Ascending aorta (tissue), 2 donors: ENCODE measurements at regions not wholly inside any gene's neighbourhood (a gene's known extent, or its start where the extent isn't known, plus 50 kb on each side); places are given as distances from the start of the nearest gene placed in this dataset.

Experiments used
- DNase-seq, 2 donors: peaks; one replicate each; pipeline ENCODE4 v3.0.0-alpha.2; 2019; ENCODE audit warnings: low spot score in 2 of 2
- H3K27ac ChIP-seq, 2 donors: fragments of 200-600 bp; sonication (generic); one replicate each; pipeline ENCODE4 v1.5.1; 2016 to 2017; ENCODE audit warnings: mild to moderate bottlenecking in 1 of 2
- H3K27me3 ChIP-seq: fragments of 200-600 bp; sonication (generic); one replicate; pipeline ENCODE4 v1.5.1; 2017
- H3K36me3 ChIP-seq, 2 donors: fragments of 200-600 bp; sonication (generic); one replicate each; pipeline ENCODE4 v1.5.1; 2016
- H3K4me1 ChIP-seq, 2 donors: fragments of 200-600 bp; sonication (generic); one replicate each; pipeline ENCODE4 v1.5.1; 2016 to 2017; ENCODE audit warnings: mild to moderate bottlenecking in 1 of 2
- H3K4me3 ChIP-seq, 2 donors: fragments of 200-600 bp; sonication (generic); one replicate each; pipeline ENCODE4 v1.5.1; 2016 to 2017; ENCODE audit warnings: mild to moderate bottlenecking in 1 of 2
- H3K9me3 ChIP-seq, 2 donors: fragments of 200-600 bp; sonication (generic); one replicate each; pipeline ENCODE4 v1.5.1; 2016
- intact Hi-C: fragments of 100-400 bp; cut with DNase I; formaldehyde crosslinking; loops from one replicate; pipeline ENCODE4 v1.15.1; 2023
- TF ChIP-seq, protein P1 (sequence below), 3 experiments: fragments of 200-600 bp in 2 of 3; fragments of 450-650 bp in 1 of 3; sonication (generic) in 2 of 3; IDR thresholded peaks; one replicate each; pipeline ENCODE4 v1.5.1; 2016 to 2019; ENCODE audit warnings: antibody characterized with exemption in 3 of 3, mild to moderate bottlenecking in 1 of 3, moderate library complexity in 1 of 3

DNA sequence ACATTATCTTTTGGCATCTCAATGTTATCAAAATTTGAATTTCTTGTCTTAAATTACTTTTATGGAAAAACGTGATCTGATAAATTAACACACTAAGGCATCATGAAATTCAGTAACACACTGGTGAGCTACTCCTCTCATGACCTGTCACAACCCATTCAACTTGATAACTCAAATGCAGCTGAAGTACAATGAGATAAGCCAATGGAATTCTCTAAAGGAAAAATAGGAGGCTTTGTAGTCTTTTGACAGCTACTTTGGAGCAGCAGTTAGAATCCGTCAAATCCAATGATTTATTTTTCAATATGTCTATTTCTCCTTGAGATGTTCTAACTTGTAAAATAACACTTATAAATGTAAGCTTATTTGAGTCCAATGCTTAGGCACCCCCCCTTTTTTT is 1029.4 kb downstream of the TRHDE start:
- Histone ChIP-seq H3K9me3 (no peaks in the 10 kb centered on the region), H3K4me1 (no peaks in the 10 kb centered on the region), H3K27me3 (no peaks in the 10 kb centered on the region), H3K36me3 (no peaks in the 10 kb centered on the region), H3K27ac (no peak overlapping the region), H3K4me3 (no peak overlapping the region)
- intact Hi-C loops = no loop called here
- DNase-seq = no peak
- TF ChIP-seq, protein P1, sequence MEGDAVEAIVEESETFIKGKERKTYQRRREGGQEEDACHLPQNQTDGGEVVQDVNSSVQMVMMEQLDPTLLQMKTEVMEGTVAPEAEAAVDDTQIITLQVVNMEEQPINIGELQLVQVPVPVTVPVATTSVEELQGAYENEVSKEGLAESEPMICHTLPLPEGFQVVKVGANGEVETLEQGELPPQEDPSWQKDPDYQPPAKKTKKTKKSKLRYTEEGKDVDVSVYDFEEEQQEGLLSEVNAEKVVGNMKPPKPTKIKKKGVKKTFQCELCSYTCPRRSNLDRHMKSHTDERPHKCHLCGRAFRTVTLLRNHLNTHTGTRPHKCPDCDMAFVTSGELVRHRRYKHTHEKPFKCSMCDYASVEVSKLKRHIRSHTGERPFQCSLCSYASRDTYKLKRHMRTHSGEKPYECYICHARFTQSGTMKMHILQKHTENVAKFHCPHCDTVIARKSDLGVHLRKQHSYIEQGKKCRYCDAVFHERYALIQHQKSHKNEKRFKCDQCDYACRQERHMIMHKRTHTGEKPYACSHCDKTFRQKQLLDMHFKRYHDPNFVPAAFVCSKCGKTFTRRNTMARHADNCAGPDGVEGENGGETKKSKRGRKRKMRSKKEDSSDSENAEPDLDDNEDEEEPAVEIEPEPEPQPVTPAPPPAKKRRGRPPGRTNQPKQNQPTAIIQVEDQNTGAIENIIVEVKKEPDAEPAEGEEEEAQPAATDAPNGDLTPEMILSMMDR (IDR thresholded peaks at IDR 0.05) = no peak

DNA sequence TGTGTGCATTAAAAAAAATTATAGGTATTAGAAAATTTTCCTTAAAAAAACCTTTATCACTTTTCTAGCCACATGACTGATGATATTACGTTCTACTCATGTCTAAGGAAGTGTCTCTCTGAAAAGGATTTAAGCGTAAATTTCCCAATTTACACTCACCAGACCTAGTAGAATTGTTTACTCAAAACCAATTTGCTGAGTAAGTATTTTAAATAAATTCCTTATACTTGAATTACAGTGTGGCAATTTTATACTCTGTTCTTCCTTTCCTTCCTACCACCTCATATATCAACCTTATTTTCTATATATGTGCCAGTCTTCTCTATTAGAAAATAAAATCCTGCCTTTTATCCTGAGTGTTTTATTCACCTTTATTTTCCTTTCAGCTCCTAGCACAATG is 1035.1 kb downstream of the TRHDE start:
- no peak for DNase-seq
- TF ChIP-seq, protein P1 (IDR thresholded peaks at IDR 0.05) = no peak
- intact Hi-C loops = no loop called here
- no peaks in the 10 kb centered on the region for H3K9me3 ChIP-seq
- H3K4me3 ChIP-seq = no peak overlapping the region
- H3K4me1 ChIP-seq = no peaks in the 10 kb centered on the region
- no peaks in the 10 kb centered on the region for H3K27me3 ChIP-seq
- no peaks in the 10 kb centered on the region for H3K36me3 ChIP-seq
- H3K27ac ChIP-seq = no peak overlapping the region

DNA sequence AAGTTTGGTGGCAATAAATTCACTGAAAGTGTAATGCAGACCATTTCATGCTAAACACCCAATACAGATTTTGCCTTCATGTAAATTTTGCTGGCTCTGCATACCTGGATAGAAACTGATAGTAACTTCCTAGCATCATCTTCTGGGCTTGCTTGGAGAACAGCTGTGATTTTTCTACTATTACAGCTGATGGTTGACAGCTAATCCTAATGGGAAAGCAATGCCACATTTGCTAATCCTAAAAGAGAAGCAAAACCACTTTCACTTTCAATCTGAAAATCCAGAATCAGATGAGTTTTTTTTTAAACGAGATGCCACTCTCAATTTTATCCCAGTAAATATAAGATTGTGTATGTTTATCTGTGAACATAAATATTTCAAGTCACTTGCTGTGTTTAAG is 1035.9 kb downstream of the TRHDE start:
- intact Hi-C loops = no loop called here
- Histone ChIP-seq H3K9me3 (no peaks in the 10 kb centered on the region), H3K4me1 (no peaks in the 10 kb centered on the region), H3K36me3 (no peaks in the 10 kb centered on the region), H3K27me3 (no peaks in the 10 kb centered on the region), H3K27ac (no peak overlapping the region), H3K4me3 (no peak overlapping the region)
- no peak for DNase-seq
- TF ChIP-seq, protein P1 (IDR thresholded peaks at IDR 0.05) = no peak

DNA sequence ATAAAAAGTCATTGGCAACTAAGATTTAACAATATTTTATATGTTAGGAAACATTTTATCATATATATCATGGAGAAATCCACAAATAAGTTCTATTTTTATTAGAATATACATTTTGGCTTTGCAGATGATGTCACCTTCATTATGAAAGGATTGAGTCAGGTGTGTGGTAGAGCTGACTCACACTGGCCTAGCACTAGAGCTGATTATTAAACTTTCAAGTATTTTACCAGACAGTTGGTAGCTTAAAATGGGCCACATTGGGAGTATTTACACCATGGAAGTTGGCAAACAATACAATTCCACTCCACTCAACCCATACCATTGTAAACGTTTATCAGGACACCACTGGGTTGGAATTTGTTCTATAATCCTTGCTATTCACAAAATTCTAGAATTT is 1036.6 kb downstream of the TRHDE start:
- TF ChIP-seq, protein P1 (IDR thresholded peaks at IDR 0.05) = no peak
- intact Hi-C loops = no loop called here
- no peaks in the 10 kb centered on the region for H3K36me3 ChIP-seq
- H3K4me1 ChIP-seq = no peaks in the 10 kb centered on the region
- no peak overlapping the region for H3K27ac ChIP-seq
- no peaks in the 10 kb centered on the region for H3K9me3 ChIP-seq
- DNase-seq = no peak
- H3K27me3 ChIP-seq = no peaks in the 10 kb centered on the region
- H3K4me3 ChIP-seq = no peak overlapping the region

DNA sequence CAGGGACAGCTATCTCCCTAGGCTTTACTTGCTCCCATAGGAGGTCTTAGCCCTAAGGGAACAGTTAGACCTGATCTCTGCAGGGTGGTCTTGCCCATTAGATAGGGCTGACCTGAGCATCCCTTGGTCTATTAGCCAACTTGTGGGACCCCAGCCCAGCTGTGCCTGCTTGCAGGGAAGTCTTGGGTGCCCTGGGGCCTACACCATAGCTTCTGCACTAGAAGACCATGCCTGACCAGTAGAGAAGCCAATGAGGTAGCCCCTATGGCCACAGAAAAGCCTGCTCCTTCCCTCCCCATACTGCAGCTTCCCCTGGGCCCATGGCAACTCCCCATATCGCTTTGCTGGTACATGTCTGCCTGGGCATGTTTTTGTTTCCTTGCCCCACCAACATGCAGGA is 1049.1 kb downstream of the TRHDE start:
- H3K4me1 ChIP-seq = no peaks in the 10 kb centered on the region
- no peak overlapping the region for H3K4me3 ChIP-seq
- no peaks in the 10 kb centered on the region for H3K36me3 ChIP-seq
- DNase-seq = no peak
- H3K9me3 ChIP-seq = no peaks in the 10 kb centered on the region
- intact Hi-C loops = no loop called here
- H3K27me3 ChIP-seq = no peaks in the 10 kb centered on the region
- H3K27ac ChIP-seq = no peak overlapping the region
- TF ChIP-seq, protein P1 (IDR thresholded peaks at IDR 0.05) = no peak

DNA sequence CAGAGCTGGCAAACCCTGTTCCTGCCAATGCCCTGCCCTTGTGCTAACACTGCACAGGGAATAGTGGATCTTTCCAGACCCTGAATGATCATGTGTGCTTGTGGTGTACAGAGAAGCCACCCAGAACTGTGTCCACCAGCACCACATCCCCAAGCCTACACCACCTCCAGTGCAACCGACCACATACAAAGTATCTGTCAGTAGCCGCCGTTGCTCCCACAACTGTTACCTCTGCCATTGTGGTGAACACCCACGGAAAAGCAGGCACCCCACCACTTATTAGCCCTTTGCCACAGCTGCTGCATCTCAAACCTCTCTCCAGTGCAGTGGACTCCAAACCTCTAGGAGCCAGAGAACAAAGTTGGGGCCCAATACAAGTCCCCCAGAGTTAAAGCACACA is 1049.6 kb downstream of the TRHDE start:
- Histone ChIP-seq H3K4me1 (no peaks in the 10 kb centered on the region), H3K36me3 (no peaks in the 10 kb centered on the region), H3K27me3 (no peaks in the 10 kb centered on the region), H3K27ac (no peak overlapping the region), H3K9me3 (no peaks in the 10 kb centered on the region), H3K4me3 (no peak overlapping the region)
- TF ChIP-seq, protein P1 (IDR thresholded peaks at IDR 0.05) = no peak
- intact Hi-C loops = no loop called here
- DNase-seq = no peak
